Activated T-cell treated with anti-CD3 and anti-CD28 coated beads, Interleukin-2, amount 50 U/mL, for 72 hours (primary cell): ENCODE measurements at regions not wholly inside any gene's neighbourhood (a gene's known extent, or its start where the extent isn't known, plus 50 kb on each side); places are given as distances from the start of the nearest gene placed in this dataset.

Source experiments
- ATAC-seq, 2 donors: fragments of 150-1000 bp; cut with Tn5 transposase; replicated peaks in 1 of 2; 2 replicates each; pipeline ENCODE4 v1.10.0; 2021; ENCODE audit warnings: moderate library complexity in 2 of 2, mild to moderate bottlenecking in 1 of 2
- DNase-seq, 2 donors: peaks; one replicate each; pipeline ENCODE4 v3.0.0; 2021 to 2022; ENCODE audit warnings: mixed read lengths in 1 of 2
- H3K27ac Mint-ChIP-seq: one replicate; pipeline ENCODE4 v1.8.0; 2022; ENCODE audit warnings: mild to moderate bottlenecking, moderate library complexity, mixed read lengths
- H3K27me3 Mint-ChIP-seq: one replicate; pipeline ENCODE4 v1.8.0; 2022; ENCODE audit warnings: low read depth, mixed read lengths
- H3K36me3 Mint-ChIP-seq, 2 donors: one replicate each; pipeline ENCODE4 v1.8.0; 2022; ENCODE audit warnings: mixed read lengths in 2 of 2, mild to moderate bottlenecking in 1 of 2; ENCODE audit not compliant: insufficient read depth in 2 of 2
- H3K4me1 Mint-ChIP-seq: one replicate; pipeline ENCODE4 v1.8.0; 2022; ENCODE audit warnings: low read depth, mixed read lengths
- H3K4me3 Mint-ChIP-seq, 2 donors: one replicate each; pipeline ENCODE4 v1.8.0; 2022; ENCODE audit warnings: mild to moderate bottlenecking in 2 of 2, mixed read lengths in 2 of 2, moderate library complexity in 2 of 2
- H3K9me3 Mint-ChIP-seq, 2 donors: one replicate each; pipeline ENCODE4 v1.8.0; 2022; ENCODE audit warnings: mixed read lengths in 2 of 2

GRCh38 chr4:58514299-58514698 lies 1404.1 kb upstream of the IGFBP7 start:
- no peak overlapping the region for H3K4me3 Mint-ChIP-seq
- H3K9me3 Mint-ChIP-seq, result peaks cover 5 to 9% of the 10 kb centered on the region in 2 donors
- no peak overlapping the region for H3K27ac Mint-ChIP-seq
- no peaks in the 10 kb centered on the region for H3K4me1 Mint-ChIP-seq
- ATAC-seq, result no peak
- no peak for DNase-seq
- H3K27me3 Mint-ChIP-seq, result no peaks in the 10 kb centered on the region
- H3K36me3 Mint-ChIP-seq, result no peaks in the 10 kb centered on the region

GRCh38 chr4:58510652-58511051 lies 1400.5 kb upstream of the IGFBP7 start:
- Mint-ChIP-seq H3K4me1 (no peaks in the 10 kb centered on the region), H3K9me3 (peaks cover 3 to 5% of the 10 kb centered on the region in 2 donors)

GRCh38 chr4:58507079-58507478 lies 1396.9 kb upstream of the IGFBP7 start:
- Mint-ChIP-seq H3K27ac (no peak overlapping the region), H3K36me3 (no peaks in the 10 kb centered on the region), H3K4me1 (no peaks in the 10 kb centered on the region), H3K9me3 (peaks cover 6 to 7% of the 10 kb centered on the region in 2 donors), H3K27me3 (no peaks in the 10 kb centered on the region), H3K4me3 (no peak overlapping the region)
- ATAC-seq, result no peak
- no peak for DNase-seq

More at GRCh38 chr4:58510652-58511051, 1400.5 kb upstream of the IGFBP7 start:
- H3K4me3 Mint-ChIP-seq, result no peak overlapping the region
- no peaks in the 10 kb centered on the region for H3K27me3 Mint-ChIP-seq
- ATAC-seq, result no peak
- H3K36me3 Mint-ChIP-seq, result no peaks in the 10 kb centered on the region
- no peak for DNase-seq
- no peak overlapping the region for H3K27ac Mint-ChIP-seq

GRCh38 chr4:58502839-58503238 lies 1392.7 kb upstream of the IGFBP7 start:
- Mint-ChIP-seq H3K27me3 (no peaks in the 10 kb centered on the region), H3K4me1 (no peaks in the 10 kb centered on the region), H3K4me3 (no peak overlapping the region), H3K9me3 (peaks cover 1 to 6% of the 10 kb centered on the region in 2 donors), H3K27ac (no peak overlapping the region), H3K36me3 (no peaks in the 10 kb centered on the region)
- ATAC-seq (no peak), DNase-seq (no peak)

- H3K9me3 Mint-ChIP-seq, result peaks cover under 1 to 7% of the 10 kb centered on the region in 2 donors
- H3K36me3 Mint-ChIP-seq, result peaks cover 0 to 1% of the 10 kb centered on the region in 2 donors
- no peak for DNase-seq
- H3K27ac Mint-ChIP-seq, result no peak overlapping the region
- no peaks in the 10 kb centered on the region for H3K4me1 Mint-ChIP-seq
- no peak overlapping the region for H3K4me3 Mint-ChIP-seq
- H3K27me3 Mint-ChIP-seq, result no peaks in the 10 kb centered on the region
- ATAC-seq, result no peak
Observed at GRCh38 chr4:58499182-58499581, 1389.0 kb upstream of the IGFBP7 start.

GRCh38 chr4:58491620-58492019 lies 1381.4 kb upstream of the IGFBP7 start:
- Mint-ChIP-seq H3K4me3 (no peak overlapping the region), H3K27ac (no peak overlapping the region), H3K27me3 (no peaks in the 10 kb centered on the region), H3K4me1 (no peaks in the 10 kb centered on the region), H3K36me3 (peaks cover 0 to 1% of the 10 kb centered on the region in 2 donors), H3K9me3 (peaks cover 2 to 7% of the 10 kb centered on the region in 2 donors)
- no peak for DNase-seq
- no peak for ATAC-seq

GRCh38 chr4:58477950-58478349 lies 1367.8 kb upstream of the IGFBP7 start:
- no peaks in the 10 kb centered on the region for H3K27me3 Mint-ChIP-seq
- no peaks in the 10 kb centered on the region for H3K4me1 Mint-ChIP-seq
- ATAC-seq (no peak), DNase-seq (no peak)
- H3K36me3 Mint-ChIP-seq, result no peaks in the 10 kb centered on the region
- no peak overlapping the region for H3K4me3 Mint-ChIP-seq
- H3K9me3 Mint-ChIP-seq, result peaks cover 2 to 4% of the 10 kb centered on the region in 2 donors
- no peak overlapping the region for H3K27ac Mint-ChIP-seq

GRCh38 chr4:58477513-58477912 lies 1367.3 kb upstream of the IGFBP7 start:
- H3K27ac Mint-ChIP-seq, result no peak overlapping the region
- no peak for ATAC-seq
- no peaks in the 10 kb centered on the region for H3K27me3 Mint-ChIP-seq
- H3K4me3 Mint-ChIP-seq, result no peak overlapping the region
- no peaks in the 10 kb centered on the region for H3K36me3 Mint-ChIP-seq
- no peaks in the 10 kb centered on the region for H3K4me1 Mint-ChIP-seq
- peaks cover 2 to 4% of the 10 kb centered on the region in 2 donors for H3K9me3 Mint-ChIP-seq
- no peak for DNase-seq

GRCh38 chr4:58475097-58475496 lies 1364.9 kb upstream of the IGFBP7 start:
- Mint-ChIP-seq H3K4me3 (no peak overlapping the region), H3K9me3 (peaks cover 0 to 6% of the 10 kb centered on the region in 2 donors), H3K27me3 (no peaks in the 10 kb centered on the region), H3K4me1 (no peaks in the 10 kb centered on the region), H3K36me3 (no peaks in the 10 kb centered on the region), H3K27ac (no peak overlapping the region)
- no peak for DNase-seq
- no peak for ATAC-seq

- Mint-ChIP-seq H3K9me3 (peaks cover 6 to 7% of the 10 kb centered on the region in 2 donors), H3K36me3 (no peaks in the 10 kb centered on the region), H3K27me3 (no peaks in the 10 kb centered on the region), H3K4me1 (no peaks in the 10 kb centered on the region), H3K27ac (no peak overlapping the region), H3K4me3 (no peak overlapping the region)
- DNase-seq, result no peak
- ATAC-seq, result no peak
Observed at GRCh38 chr4:58465031-58465430, 1354.8 kb upstream of the IGFBP7 start.

GRCh38 chr4:58456727-58457384 lies 1346.7 kb upstream of the IGFBP7 start:
- peaks cover 5 to 7% of the 10 kb centered on the region in 2 donors for H3K9me3 Mint-ChIP-seq
- no peak overlapping the region for H3K27ac Mint-ChIP-seq
- no peak for DNase-seq
- no peaks in the 10 kb centered on the region for H3K4me1 Mint-ChIP-seq
- no peaks in the 10 kb centered on the region for H3K36me3 Mint-ChIP-seq
- ATAC-seq, result no peak
- H3K4me3 Mint-ChIP-seq, result no peak overlapping the region
- H3K27me3 Mint-ChIP-seq, result no peaks in the 10 kb centered on the region

- Mint-ChIP-seq H3K27me3 (no peaks in the 10 kb centered on the region), H3K4me1 (no peaks in the 10 kb centered on the region), H3K36me3 (no peaks in the 10 kb centered on the region), H3K4me3 (no peak overlapping the region), H3K9me3 (peaks cover 9 to 10% of the 10 kb centered on the region in 2 donors), H3K27ac (no peak overlapping the region)
- ATAC-seq (no peak), DNase-seq (no peak)
Observed at GRCh38 chr4:58453956-58454355, 1343.8 kb upstream of the IGFBP7 start.

GRCh38 chr4:58451707-58452106 lies 1341.5 kb upstream of the IGFBP7 start:
- no peak for ATAC-seq
- H3K36me3 Mint-ChIP-seq, result no peaks in the 10 kb centered on the region

GRCh38 chr4:58435871-58436270 lies 1325.7 kb upstream of the IGFBP7 start:
- H3K27me3 Mint-ChIP-seq, result no peaks in the 10 kb centered on the region
- no peaks in the 10 kb centered on the region for H3K4me1 Mint-ChIP-seq
- DNase-seq (no peak), ATAC-seq (no peak)
- H3K36me3 Mint-ChIP-seq, result peaks cover 0 to 5% of the 10 kb centered on the region in 2 donors
- peaks cover 12 to 18% of the 10 kb centered on the region in 2 donors for H3K9me3 Mint-ChIP-seq
- no peak overlapping the region for H3K27ac Mint-ChIP-seq
- no peak overlapping the region for H3K4me3 Mint-ChIP-seq

More at GRCh38 chr4:58451707-58452106, 1341.5 kb upstream of the IGFBP7 start:
- Mint-ChIP-seq H3K4me3 (no peak overlapping the region), H3K27ac (no peak overlapping the region), H3K27me3 (no peaks in the 10 kb centered on the region), H3K4me1 (no peaks in the 10 kb centered on the region), H3K9me3 (peaks cover 7 to 9% of the 10 kb centered on the region in 2 donors)
- DNase-seq, result no peak
